T47D (cell line): ENCODE measurements at regions not wholly inside any gene's neighbourhood (a gene's known extent, or its start where the extent isn't known, plus 50 kb on each side); places are given as distances from the start of the nearest gene placed in this dataset.

Experiments used
- DNase-seq, 2 experiments: peaks; one replicate each; pipeline versions ENCODE4 v3.0.0 to v3.0.0-alpha.2; 2011 to 2012; ENCODE audit warnings: low read depth in 1 of 2, low spot score in 1 of 2
- JUND ChIP-seq: IDR thresholded peaks from 2 replicates; pipeline ENCODE4 v1.6.1; 2012; ENCODE audit warnings: low read depth
- in situ Hi-C: cut with HindIII; loops from 2 replicates; pipeline ENCODE4 v1.10.0; 2016; ENCODE audit warnings: low sequenced_read_pairs, low pct_unique_long_range_greater_than_20kb

DNA sequence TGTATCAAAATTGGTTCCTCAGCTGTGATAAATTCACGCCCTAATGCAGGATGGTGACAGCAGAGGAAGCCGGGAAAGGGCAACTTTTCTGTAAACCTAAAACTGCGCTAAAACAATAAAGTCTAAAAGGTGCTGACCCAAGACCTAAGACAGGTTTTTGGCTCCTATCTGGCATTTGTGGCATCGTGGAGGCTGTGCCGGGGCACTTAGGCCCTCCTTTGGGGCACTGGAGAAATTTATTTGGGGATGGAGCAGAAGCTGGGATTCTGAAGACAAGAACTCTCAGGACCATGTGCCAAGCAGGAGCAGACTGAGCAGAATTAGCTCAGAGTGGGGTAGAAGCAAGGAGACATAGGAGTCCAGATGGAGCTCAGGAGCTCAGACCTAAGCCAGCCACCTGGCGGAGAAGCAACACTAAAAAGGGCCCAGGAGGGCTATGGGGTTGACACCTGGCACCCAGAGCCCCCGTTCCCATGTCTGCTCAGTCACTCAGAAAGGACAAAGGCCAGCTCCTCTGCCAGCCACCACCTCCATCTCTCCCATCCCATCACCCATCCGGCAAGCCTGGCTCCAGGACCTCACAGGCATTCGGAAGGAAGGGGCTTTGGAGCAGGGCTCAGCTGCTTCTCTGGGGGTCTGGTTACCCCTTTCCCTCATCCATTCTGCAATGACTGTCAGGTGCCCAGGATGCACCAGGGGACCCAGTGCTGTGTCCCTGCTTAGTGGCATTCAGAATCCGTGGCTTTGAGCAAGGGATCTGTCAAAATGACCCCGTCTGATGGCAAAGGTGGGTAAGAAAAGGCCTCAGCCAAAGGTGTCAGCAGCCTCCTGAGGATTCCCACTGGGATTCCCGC lies 347.7 kb downstream of the NPHP4 start:
- DNase-seq = no peak
- TF ChIP-seq JUND = no peak
- in situ Hi-C loops = no loop called here

DNA sequence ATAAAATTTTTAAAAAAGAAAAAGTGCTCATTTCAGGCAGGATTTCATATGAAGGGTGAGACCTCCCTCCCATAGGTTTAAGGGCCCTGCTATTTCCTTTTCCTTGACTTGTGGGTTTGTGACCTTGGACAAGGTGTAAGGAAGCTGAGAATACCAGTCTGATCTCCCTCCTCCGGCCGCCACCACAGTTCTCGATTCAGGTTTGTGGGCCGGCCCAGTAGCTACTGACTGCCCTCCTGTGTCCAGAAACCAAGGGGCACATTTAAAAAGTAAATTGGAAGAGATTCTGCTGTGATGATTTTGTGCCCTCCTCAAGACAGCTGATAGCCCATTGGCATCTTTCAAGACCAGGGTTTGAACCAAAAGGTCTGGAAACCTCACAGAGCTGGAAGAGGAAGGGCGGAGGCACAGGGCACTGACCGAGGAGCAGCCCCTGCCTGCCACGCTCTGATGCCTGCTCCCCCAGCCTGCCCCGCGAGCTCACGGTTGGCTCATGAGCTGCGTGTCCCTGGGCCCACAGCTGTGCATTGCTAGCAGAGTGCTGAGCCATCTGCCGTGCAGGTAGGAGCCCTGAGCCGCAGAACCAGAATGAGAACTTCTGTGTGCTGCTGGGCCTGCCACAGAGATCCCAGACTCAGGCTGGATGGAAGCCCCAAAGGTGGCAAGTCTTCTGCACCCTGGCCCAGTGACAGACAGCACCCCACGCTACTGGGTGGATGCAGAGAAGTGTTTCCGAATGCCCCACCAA lies 348.7 kb downstream of the NPHP4 start:
- no peak for DNase-seq
- in situ Hi-C loops = no loop called here

DNA sequence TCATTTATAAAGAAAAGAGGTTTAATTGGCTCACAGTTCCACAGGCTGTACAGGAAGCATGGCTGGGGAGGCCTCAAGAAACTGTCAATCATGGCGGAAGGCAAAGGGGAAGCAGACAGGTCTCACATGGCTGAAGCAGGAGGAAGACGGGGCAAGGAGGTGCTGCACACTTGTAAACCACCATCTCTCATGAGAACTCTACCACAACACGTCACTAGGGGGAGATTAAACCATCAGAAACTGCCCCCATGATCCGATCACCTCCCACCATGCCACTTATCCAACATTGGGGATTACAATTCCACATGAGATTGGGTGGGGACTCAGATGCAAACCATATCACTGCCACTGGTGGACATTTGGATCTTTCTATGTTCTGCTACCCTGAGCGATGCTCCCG lies 351.4 kb downstream of the NPHP4 start:
- TF ChIP-seq JUND = no peak
- DNase-seq = no peak
- in situ Hi-C loops = no loop called here

More for the DNA sequence above, 348.7 kb downstream of the NPHP4 start:
- TF ChIP-seq JUND = no peak

DNA sequence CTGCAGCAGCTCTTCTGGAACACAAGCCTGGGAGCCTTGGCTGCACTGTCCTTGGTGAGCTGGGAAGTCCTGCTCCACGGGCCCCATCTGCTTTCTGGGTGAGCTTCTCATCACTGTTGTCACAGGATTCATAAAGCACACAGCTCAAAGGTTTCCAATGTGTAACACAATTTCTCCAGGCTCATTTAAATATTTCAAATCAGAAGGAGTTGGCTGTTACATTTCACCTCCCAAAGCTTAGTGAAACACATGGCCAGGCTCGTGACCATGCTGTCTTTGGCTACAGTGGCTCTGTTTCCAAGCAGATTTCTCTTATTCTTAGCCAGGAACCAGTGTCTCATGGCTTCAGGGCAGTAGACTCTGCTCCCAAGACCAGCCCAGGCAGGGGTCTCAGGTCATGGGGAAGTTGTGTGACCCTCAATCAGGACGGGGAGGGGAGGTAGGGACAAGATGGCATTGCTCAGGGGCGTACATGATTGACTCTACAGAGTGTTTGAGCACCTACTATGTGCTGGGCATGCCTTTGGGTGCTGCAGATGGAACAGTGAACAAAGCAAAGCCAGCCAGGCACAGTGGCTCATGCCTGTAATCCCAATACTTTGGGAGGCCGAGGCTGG lies 353.0 kb downstream of the NPHP4 start:
- no peak for TF ChIP-seq JUND
- in situ Hi-C loops = no loop called here
- no peak for DNase-seq

DNA sequence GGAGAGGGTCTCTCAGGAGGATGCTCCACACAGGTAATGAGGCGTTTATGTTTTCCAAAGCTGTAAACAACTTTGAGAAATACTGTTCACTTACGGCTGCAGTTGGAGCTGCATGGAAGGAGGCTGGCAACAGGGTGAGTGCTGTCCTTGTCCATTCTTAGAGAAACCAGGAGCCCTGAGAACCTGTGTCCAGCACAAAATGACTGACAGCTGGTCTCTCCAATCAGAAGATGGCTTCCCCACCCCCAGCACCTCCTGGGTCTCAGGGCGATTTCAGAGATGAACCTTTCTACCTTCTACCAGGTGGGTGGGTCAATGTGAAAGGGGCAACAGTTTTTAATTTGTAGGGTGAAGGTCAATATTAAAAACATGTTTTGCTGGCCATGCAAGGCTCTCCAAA lies 353.6 kb downstream of the NPHP4 start:
- TF ChIP-seq JUND = no peak
- in situ Hi-C loops = no loop called here
- peak in 1 of 2 experiments; percentile 19 for DNase-seq

DNA sequence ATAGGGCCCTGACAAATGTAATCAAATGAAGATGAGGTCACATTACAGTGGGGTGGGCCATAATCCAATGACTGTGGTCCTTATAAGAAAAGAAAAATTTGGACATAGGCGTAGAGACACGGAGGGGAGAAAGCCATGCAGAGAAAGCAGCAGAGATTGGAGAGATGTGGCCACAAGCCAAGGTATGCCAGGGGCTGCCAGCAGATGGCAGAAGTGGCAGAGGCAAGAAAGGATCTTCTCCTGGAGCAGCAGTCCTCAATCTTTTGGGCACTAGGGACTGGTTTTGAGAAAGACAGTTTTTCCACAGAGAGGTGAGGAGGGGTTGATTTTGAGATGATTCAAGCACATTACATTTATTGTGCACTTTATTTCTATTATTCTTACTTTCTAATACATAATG lies 355.1 kb downstream of the NPHP4 start:
- DNase-seq = peak; percentile 39 to 55
- TF ChIP-seq JUND = no peak
- in situ Hi-C loops = no loop called here

DNA sequence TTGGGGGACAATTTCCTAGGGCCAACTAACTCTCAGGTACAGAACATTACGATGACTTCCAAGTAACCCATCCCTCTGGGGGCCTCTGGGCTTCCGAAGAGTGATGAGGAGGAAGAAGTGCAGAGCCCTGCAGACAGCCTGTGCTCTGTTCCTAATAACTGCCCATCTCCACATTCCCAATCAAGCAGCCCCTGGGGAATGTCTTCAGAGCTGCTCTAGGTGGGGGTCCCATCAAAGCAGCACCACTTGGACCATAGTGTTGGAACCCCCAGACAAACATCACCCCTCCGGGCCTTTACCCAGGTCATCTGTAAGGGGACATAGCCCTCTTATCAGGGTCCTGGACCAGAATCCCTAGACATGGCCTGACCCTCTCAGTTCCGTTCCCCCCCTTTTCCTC lies 357.3 kb downstream of the NPHP4 start:
- no peak for TF ChIP-seq JUND
- DNase-seq = no peak
- in situ Hi-C loops = no loop called here

DNA sequence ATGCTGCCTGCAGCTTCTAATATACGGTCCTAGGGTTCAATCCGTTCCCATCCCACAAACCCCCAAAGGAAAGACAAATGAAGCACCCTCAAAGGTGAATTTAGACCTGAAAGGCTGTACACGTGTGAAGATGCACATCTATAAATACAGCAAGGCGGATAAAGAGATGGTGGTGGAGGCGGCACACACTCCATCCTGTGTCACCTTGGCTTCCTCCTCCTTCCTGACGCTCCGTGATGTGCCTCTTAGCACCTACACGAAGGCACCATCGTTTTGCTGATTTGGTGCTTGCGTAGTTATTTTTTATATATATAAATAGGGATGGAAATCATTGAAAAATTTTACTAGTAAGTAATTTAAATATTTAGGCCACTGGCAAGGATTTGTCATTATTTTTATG lies 359.4 kb downstream of the NPHP4 start:
- no peak for TF ChIP-seq JUND
- in situ Hi-C loops = no loop called here
- DNase-seq = no peak

DNA sequence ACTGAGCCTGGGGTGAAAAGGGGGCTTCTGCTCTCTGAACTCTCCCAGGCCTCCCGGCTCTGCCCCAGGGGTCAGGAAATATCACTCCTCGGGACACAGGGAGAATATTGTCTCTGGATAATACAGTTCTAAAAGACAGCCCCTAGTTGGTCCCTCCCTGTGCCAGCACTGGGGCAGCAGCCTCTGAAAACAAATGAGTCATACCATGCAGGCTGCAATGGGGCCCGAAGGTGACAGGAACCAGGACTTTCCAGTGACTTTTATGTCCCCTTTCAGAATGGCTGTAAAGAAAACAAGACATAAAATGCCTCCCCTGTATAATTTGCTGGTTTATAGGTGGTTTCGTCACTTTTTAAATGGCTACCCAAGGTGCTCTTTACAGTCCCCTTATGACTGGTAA lies 360.0 kb downstream of the NPHP4 start:
- TF ChIP-seq JUND = no peak
- in situ Hi-C loops = no loop called here
- DNase-seq = no peak

DNA sequence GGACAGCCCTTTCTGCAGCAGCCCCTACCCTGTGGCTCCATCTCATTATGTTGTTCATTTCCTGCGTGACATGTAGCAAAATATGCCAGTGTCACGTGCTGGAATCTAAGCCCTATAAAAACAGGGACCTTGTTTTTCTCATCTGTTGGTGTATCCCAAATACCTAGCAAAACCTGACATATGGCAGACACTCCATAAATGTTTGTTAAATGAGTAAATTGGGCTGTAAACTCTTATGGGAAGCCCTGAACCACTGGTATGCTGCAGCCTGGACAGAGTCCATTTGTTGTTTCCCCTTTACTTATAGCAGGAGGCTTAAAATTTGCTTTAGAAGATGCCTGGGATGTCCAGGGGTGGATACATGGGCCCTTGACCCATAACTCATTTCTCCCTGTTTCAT lies 363.8 kb downstream of the NPHP4 start:
- DNase-seq = no peak
- TF ChIP-seq JUND = no peak
- in situ Hi-C loops = no loop called here

DNA sequence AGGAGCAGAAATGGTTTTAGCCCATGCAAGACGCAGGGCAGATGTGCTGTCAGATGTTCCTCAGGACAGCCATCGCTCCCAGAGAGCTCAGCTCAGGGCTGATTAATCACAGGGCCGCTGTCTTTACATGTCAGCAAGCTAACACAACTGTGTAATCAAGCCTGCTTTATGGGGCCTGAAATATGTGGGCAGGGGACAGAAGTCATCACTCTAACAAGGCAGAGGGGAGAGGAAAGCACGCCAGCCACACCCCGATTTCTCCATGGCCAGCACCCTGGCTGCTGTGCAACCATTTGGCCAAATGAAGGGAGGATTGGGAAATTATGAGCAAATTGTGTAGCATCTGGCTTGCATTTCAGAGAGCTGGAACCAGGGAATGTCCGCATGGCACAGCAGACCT lies 368.8 kb downstream of the NPHP4 start:
- DNase-seq = no peak
- in situ Hi-C loops = no loop called here
- TF ChIP-seq JUND = no peak

DNA sequence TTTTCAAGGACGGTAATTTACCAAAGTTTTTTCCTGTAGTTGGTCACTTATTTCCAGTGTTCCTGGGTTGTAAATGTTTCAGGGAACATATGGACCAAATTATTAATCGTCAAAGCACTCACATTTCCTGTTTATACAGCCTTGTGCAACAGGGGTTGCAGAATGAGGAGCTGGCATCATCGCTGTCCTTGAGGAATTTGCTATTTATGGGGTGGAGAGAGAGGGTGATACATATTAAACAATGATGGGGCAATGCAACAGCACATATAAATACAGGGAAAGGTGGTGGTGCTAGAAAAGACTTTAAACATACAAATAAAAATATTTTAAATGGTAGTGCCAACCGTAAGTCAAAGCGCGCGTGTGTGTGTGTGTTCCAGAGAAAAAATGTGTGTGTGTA lies 369.8 kb downstream of the NPHP4 start:
- in situ Hi-C loops = no loop called here
- DNase-seq = no peak

DNA sequence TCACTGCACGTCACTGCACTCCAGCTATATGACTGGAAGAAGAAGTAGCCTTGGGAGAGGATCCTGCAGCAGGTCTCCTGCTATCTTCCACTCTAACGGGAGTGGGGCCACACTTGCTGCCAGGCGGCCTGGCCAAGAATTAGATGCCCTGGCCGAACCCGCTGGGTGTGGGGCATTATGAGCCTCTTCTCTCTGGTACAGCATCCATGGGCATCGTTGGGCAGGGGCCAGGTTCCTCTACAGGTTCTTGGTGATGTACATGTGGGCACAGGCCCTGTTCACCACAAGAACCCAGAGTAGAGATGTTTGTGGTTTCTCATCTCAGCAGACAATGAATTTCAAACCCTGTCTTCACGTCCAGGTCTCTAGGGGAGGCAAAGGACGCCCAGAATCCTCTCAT lies 370.5 kb downstream of the NPHP4 start:
- in situ Hi-C loops = no loop called here
- no peak for TF ChIP-seq JUND

More for the DNA sequence above, 369.8 kb downstream of the NPHP4 start:
- no peak for TF ChIP-seq JUND

More for the DNA sequence above, 370.5 kb downstream of the NPHP4 start:
- no peak for DNase-seq
